ENCODE measurements at regions not wholly inside any gene's neighbourhood (a gene's known extent, or its start where the extent isn't known, plus 50 kb on each side); places are given as distances from the start of the nearest gene placed in this dataset.

DNA sequence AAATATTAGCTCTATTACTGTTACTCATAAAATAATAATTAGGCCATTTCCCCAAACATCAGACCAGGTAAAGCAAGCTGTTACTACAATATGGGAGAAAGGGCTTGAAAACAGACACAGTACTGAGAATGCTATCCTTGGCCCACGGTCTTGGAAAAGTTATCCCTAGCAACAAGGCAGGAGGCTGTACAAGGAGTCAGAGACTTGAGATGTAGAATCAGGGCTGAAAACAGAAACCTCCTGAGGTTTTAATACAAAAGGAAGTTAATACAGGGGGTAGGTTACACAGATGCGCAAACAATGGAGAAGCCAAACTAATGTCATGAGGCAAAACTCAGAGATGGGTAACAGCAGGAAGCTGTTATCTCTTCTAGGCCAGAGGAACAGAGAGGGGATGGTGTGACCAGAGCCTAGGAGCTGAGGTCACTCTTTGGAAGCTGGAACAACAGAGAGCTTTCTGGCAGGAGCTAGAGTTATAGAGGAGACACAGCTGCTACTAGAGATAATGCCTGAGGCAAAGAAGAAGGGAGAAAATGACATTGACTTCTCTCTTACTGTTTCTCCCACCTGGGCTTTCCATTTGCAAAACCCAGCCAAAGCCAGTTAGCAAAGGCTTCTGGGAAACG lies 248.8 kb downstream of the SUDS3 start:
- TF ChIP-seq CTCF (conservative IDR thresholded peaks at IDR 0.05; ENCODE audit: low read depth in 2 of 2) (no peak), EZH2phosphoT487 (IDR thresholded peaks at IDR 0.05; ENCODE audit: unreplicated experiment) (no peak), EZH2 (IDR thresholded peaks at IDR 0.05; ENCODE audit: low read depth, unreplicated experiment) (no peak), POLR2AphosphoS5 (IDR thresholded peaks at IDR 0.05; ENCODE audit: low read depth) (no peak), ZNF462 (CRISPR knock-in tag; IDR thresholded peaks at IDR 0.05) (no peak), JUNB (IDR thresholded peaks at IDR 0.05; ENCODE audit: unreplicated experiment) (no peak), CREB1 (CRISPR knock-in tag; IDR thresholded peaks at IDR 0.05; ENCODE audit: low read depth) (no peak), ZNF114 (CRISPR knock-in tag; IDR thresholded peaks at IDR 0.05) (no peak)
- TF ChIP-seq, protein P1, sequence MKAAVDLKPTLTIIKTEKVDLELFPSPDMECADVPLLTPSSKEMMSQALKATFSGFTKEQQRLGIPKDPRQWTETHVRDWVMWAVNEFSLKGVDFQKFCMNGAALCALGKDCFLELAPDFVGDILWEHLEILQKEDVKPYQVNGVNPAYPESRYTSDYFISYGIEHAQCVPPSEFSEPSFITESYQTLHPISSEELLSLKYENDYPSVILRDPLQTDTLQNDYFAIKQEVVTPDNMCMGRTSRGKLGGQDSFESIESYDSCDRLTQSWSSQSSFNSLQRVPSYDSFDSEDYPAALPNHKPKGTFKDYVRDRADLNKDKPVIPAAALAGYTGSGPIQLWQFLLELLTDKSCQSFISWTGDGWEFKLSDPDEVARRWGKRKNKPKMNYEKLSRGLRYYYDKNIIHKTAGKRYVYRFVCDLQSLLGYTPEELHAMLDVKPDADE (IDR thresholded peaks at IDR 0.05): no peak
- TF ChIP-seq, protein P2, sequence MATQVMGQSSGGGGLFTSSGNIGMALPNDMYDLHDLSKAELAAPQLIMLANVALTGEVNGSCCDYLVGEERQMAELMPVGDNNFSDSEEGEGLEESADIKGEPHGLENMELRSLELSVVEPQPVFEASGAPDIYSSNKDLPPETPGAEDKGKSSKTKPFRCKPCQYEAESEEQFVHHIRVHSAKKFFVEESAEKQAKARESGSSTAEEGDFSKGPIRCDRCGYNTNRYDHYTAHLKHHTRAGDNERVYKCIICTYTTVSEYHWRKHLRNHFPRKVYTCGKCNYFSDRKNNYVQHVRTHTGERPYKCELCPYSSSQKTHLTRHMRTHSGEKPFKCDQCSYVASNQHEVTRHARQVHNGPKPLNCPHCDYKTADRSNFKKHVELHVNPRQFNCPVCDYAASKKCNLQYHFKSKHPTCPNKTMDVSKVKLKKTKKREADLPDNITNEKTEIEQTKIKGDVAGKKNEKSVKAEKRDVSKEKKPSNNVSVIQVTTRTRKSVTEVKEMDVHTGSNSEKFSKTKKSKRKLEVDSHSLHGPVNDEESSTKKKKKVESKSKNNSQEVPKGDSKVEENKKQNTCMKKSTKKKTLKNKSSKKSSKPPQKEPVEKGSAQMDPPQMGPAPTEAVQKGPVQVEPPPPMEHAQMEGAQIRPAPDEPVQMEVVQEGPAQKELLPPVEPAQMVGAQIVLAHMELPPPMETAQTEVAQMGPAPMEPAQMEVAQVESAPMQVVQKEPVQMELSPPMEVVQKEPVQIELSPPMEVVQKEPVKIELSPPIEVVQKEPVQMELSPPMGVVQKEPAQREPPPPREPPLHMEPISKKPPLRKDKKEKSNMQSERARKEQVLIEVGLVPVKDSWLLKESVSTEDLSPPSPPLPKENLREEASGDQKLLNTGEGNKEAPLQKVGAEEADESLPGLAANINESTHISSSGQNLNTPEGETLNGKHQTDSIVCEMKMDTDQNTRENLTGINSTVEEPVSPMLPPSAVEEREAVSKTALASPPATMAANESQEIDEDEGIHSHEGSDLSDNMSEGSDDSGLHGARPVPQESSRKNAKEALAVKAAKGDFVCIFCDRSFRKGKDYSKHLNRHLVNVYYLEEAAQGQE (IDR thresholded peaks at IDR 0.05; ENCODE audit: unreplicated experiment): no peak

Measured in GM23338 (cell line).